GM12891 (cell line): ENCODE measurements at regions not wholly inside any gene's neighbourhood (a gene's known extent, or its start where the extent isn't known, plus 50 kb on each side); places are given as distances from the start of the nearest gene placed in this dataset.
"Not testable (repeated sequence)": the region's sequence is repeated elsewhere in the genome, so short reads cannot be mapped to it uniquely, and the experiment has no call there.

ENCODE experiments used
- DNase-seq: peaks from one replicate; pipeline ENCODE4 v3.0.0; 2011; ENCODE audit warnings: low spot score; ENCODE audit not compliant: insufficient read length
- FAIRE-seq: peaks from 2 replicates; lab custom pipeline; 2011; peaks lifted over from hg19 to GRCh38; lab: Jason Lieb, UNC
- PAX5 ChIP-seq: IDR thresholded peaks from 2 replicates; pipeline ENCODE4 v1.6.1; 2011; ENCODE audit warnings: low read length, moderate library complexity, mild to moderate bottlenecking; ENCODE audit not compliant: insufficient read depth, severe bottlenecking
- POLR2A ChIP-seq: IDR thresholded peaks from 2 replicates; pipeline ENCODE4 v1.6.1; 2011; ENCODE audit warnings: low read depth, low read length, control low read depth
- POLR2AphosphoS5 ChIP-seq: IDR thresholded peaks from 2 replicates; pipeline ENCODE4 v1.6.1; 2011; ENCODE audit warnings: low read depth, low read length, control low read depth
- POU2F2 ChIP-seq: IDR thresholded peaks from 2 replicates; pipeline ENCODE4 v1.6.1; 2011; ENCODE audit warnings: low read depth, mild to moderate bottlenecking, control low read depth, low read length, moderate library complexity
- SPI1 ChIP-seq: IDR thresholded peaks from 2 replicates; pipeline ENCODE4 v1.6.1; 2011; ENCODE audit warnings: low read depth, low read length, control low read depth
- TAF1 ChIP-seq: IDR thresholded peaks from 2 replicates; pipeline ENCODE4 v1.6.1; 2011; ENCODE audit warnings: low read depth, low read length, control low read depth

DNA sequence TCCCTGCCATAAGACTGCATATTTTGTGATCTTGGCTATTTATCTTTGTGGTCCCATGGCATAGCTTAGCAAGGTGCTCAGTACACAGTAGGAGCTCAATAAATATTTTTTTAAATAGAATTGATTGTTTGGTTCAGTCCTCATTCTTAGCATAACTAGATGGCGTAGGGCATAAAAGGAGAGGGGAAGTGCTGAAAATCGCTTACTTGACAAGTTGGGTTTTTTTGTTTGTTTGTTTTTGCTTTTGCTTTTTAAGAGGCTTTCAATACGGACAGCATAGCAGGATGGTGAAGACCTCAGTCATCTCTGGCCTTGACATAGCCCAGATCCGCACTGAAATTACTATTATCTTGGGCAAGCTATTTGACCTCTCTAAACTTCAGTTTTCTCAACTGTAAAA lies 86.6 kb upstream of the RANBP3L start:
- FAIRE-seq (no peak), DNase-seq (no peak)
- TF ChIP-seq SPI1 (no peak), POLR2A (no peak), POU2F2 (no peak), TAF1 (no peak)

GRCh38 chr5:36389245-36389644 lies 87.5 kb upstream of the RANBP3L start:
- FAIRE-seq: no peak
- DNase-seq: no peak
- TF ChIP-seq TAF1: no peak
- no peak for TF ChIP-seq POLR2AphosphoS5
- TF ChIP-seq POU2F2: no peak
- TF ChIP-seq POLR2A: no peak
- no peak for TF ChIP-seq PAX5
- no peak for TF ChIP-seq SPI1

- FAIRE-seq (no peak), DNase-seq (no peak)
- no peak for TF ChIP-seq POLR2A
- TF ChIP-seq SPI1: no peak
- TF ChIP-seq POU2F2: no peak
- no peak for TF ChIP-seq PAX5
- no peak for TF ChIP-seq TAF1
- TF ChIP-seq POLR2AphosphoS5: no peak
These were observed 88.9 kb upstream of the RANBP3L start for GRCh38 chr5:36390640-36391039.

DNA sequence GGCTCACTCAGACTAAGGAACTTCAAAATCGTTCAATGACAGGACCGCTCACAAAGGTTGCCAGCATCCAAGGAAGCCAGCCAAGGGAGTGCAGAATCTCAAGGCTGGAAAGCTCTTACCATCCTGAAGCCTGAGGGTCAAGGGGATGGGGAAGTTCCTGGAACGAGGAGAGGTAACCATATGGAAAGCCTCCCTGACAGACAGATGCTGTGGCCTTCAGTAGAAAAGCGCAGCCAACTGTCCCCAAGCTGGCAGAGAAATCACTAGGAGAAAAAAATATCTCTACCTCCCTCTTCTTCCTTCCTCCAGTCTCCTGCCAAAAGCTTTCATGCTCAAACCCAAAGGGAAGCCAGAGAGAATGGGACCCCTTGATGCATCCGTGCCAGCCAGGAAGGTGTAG lies 90.5 kb upstream of the RANBP3L start:
- DNase-seq (no peak), FAIRE-seq (no peak)
- TF ChIP-seq PAX5 (no peak), TAF1 (no peak), POU2F2 (no peak), POLR2AphosphoS5 (no peak), SPI1 (no peak), POLR2A (no peak)

DNA sequence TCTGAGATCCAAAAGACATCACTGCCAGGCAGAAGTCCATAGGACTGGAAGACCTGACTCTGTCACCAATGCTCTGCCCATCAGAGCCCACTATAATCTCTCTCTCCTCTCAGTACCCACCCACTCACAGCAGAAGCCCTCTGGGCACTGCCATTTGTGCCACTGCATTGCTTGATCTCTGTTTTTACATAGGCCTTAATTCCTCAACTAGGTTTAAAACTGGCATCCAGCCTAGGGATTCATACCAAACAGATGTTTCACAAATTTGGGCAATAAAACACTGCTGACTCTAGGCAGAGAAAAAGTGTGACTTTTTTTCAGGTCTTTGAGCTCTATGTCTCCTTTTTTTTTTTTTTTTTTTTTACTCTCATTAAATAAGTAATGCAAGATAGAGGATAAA lies 91.1 kb upstream of the RANBP3L start:
- no peak for FAIRE-seq
- DNase-seq: no peak
- TF ChIP-seq POLR2A: no peak
- TF ChIP-seq TAF1: no peak
- no peak for TF ChIP-seq POU2F2
- TF ChIP-seq POLR2AphosphoS5: no peak
- TF ChIP-seq SPI1: no peak
- no peak for TF ChIP-seq PAX5

DNA sequence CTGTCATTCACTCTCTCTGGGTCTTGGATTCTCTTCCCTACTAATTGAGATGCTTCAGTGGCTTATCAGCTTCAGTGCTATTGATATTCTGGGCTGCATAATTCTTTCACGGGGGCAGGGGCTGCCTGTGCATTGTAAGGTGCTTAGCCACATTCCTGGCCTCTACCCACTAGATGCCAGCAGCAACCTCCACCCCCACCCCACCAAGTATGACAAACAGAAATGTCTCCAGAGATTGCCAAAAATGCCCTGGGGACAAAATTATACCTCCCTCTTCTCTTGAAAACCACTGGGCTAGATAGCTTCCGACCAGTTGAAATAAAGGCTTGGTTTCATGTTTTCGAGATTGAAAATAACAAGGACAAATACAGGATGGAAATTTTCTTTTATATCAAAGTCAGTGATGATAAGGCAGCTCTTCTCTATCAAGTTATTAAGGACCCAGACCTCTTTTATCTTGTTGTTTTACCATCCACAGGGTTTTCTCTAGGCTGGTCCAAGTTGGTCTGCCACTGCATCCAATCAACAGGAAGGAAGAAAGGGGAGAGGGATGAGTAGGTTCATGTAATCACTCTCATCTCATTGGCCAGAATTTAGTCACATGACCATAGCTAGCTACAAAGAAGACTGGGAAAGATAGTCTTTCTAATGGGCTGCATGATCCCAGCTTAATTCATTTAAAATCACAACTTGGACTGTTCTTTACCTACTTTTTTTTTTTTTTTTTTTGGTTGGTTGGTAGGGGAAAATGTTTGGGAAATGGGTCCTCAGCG lies 92.1 kb upstream of the RANBP3L start:
- FAIRE-seq: no peak
- TF ChIP-seq POLR2AphosphoS5: no peak
- no peak for TF ChIP-seq TAF1
- no peak for TF ChIP-seq POLR2A
- no peak for TF ChIP-seq SPI1
- no peak for TF ChIP-seq POU2F2
- no peak for TF ChIP-seq PAX5
- DNase-seq: no peak

GRCh38 chr5:36395260-36395659 lies 93.6 kb upstream of the RANBP3L start:
- no peak for TF ChIP-seq PAX5
- TF ChIP-seq POLR2A: no peak
- no peak for TF ChIP-seq TAF1
- TF ChIP-seq SPI1: no peak
- TF ChIP-seq POLR2AphosphoS5: no peak
- no peak for TF ChIP-seq POU2F2
- FAIRE-seq: no peak
- no peak for DNase-seq

DNA sequence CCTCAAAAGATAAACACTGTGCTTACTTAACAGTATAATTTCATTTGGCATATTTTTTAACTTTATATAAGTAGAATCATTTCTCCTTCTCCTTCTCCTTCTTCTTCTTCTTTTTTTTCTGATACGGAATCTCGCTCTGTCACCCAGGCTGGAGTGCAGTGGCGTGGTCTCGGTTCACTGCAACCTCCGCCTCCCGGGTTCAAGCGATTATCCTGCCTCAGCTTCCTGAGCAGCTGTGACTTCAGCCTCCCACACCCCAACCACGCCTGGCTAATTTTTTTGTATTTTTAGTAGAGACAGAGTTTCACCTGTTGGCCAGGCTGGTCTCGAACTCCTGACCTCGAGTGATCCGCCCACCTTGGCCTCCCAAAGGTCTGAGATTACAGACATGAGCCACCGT lies 94.2 kb upstream of the RANBP3L start:
- not testable (repeated sequence) for DNase-seq, FAIRE-seq

GRCh38 chr5:36396640-36397039 lies 94.9 kb upstream of the RANBP3L start:
- no peak for DNase-seq
- no peak for FAIRE-seq
- TF ChIP-seq PAX5 (no peak), SPI1 (no peak), TAF1 (no peak)

- no peak for FAIRE-seq
- DNase-seq: no peak
- TF ChIP-seq TAF1 (no peak), POU2F2 (no peak), POLR2A (no peak), PAX5 (no peak), SPI1 (no peak), POLR2AphosphoS5 (no peak)
These were observed 96.3 kb upstream of the RANBP3L start for GRCh38 chr5:36397901-36398536.

- DNase-seq (no peak), FAIRE-seq (no peak)
- no peak for TF ChIP-seq POLR2AphosphoS5
- no peak for TF ChIP-seq POU2F2
- no peak for TF ChIP-seq SPI1
- TF ChIP-seq POLR2A: no peak
- TF ChIP-seq TAF1: no peak
- TF ChIP-seq PAX5: no peak
These were observed 100.8 kb upstream of the RANBP3L start for GRCh38 chr5:36402512-36402906.
